HG02884 (cell line): ENCODE measurements at regions not wholly inside any gene's neighbourhood (a gene's known extent, or its start where the extent isn't known, plus 50 kb on each side); places are given as distances from the start of the nearest gene placed in this dataset.

Source experiments
- ATAC-seq: cut with Tn5 transposase; IDR thresholded peaks from one replicate; pipeline ENCODE4 v1.9.1; 2021; ENCODE audit warnings: mild to moderate bottlenecking, moderate library complexity; ENCODE audit not compliant: unreplicated experiment

DNA sequence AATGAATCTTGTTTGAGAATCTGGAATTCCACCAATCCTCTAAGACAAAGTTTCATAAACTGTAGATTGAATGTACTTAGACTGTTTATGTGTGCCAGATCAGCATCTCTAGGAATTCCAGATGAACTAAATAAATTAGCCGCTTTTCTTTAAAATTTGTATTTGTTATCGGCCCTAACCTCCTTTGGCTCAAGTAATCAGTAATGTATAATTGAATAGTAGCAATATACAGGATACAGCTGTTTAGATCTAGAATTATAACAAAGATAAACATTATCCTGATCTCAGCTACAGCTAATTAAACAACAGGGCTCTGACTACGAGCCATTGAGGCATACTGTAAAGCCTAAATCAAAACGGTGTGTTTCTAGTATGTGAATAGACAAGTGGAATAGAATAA, 120.3 kb downstream of the CYB561 start:
- ATAC-seq = no peak

DNA sequence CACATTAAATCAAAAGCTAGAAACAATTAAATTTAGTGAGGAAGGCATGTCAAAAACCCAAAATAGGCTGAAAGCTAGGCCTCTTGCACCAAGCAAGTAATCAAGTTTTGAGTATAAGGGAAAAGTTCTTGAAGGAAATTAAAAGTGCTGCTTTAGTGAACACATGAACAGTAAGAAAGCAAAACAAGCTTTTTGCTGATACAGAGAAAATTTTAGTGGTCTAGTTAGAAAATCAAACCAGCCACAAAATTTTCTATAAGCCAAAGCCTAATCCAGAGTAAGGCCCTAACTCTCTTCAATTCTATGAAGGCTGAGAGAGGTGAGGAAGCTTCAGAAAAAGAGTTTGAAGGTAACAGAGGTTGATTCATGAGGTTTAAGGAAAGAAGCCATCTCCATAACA, 116.2 kb downstream of the CYB561 start:
- ATAC-seq = no peak

GRCh38 chr17:63331301-63332061, 114.6 kb downstream of the CYB561 start:
- no peak for ATAC-seq

DNA sequence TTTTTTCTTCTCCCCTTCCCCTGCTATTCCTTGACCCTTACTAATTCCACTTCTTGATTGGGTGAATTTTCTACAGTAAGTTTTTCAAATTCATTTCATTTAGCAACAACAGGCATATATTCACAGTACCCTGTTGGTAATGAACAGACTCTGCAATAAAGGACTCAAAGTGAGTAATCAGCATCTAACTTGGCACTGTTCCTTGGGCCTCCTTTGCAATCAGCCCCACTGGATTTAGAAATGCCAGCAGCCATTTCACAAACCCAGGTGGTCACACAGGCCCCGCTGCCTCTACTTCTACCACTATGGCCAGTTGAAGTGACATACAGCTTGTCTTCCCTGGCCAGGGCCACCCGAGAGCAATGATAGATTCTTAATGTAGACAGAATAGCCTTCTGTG, 113.8 kb downstream of the CYB561 start:
- ATAC-seq = no peak

- no peak for ATAC-seq
Observed at GRCh38 chr17:63333869-63334268, 112.2 kb downstream of the CYB561 start.

DNA sequence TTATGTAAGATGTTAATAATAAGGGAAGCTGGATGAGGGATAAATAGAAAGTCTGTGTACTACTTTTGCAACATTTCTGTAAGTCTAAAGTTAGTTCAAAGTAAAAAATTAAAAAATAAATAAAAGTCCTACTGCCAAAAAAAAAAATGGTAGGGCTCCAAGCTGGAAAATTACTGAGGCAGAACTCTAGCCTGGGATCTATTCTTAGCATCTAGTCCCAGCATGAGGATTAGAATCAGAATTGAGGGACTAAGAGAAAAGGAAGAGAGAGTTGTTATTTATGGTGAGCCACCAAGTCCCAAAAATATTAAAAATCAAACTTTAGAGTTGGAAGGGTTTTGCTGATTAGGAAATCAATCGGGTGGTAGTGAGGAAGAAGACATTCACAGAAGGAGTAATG, 110.3 kb downstream of the CYB561 start:
- ATAC-seq = no peak

DNA sequence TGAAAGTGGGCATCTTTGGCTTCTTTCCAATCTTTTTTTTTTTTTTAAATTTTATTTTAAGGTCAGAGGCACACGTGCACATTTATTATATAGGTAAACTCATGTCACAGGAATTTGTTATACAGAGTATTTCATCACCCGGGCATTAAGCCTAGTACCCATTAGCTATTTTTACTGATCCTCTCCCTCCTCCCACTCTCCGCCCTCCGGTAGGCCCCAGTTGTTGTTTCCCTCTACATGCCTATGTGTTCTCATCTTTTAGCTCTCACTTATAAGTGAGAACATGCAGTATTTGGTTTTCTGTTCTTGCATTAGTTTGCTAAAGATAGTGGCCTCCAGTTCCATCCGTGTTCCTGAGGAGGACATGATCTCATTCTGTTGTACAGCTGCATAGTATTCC, 108.5 kb downstream of the CYB561 start:
- no peak for ATAC-seq

DNA sequence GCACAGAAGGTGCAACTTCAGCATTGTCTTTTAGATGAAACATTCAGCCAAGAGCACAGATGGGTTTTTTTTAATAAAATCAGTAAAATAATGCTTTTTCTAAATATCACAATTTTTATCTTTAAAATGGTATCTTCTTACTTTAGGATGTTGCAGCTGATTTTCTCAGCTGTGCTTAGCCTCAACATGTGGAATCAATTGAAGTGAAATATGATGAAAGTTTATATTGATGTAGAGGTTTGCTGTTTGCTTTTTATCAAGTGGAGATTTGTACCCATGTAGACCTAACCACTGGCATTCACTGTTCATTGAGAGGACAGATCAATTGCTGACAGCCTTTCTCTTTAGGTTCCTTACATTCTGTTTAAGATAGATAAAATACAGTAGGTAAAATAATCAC, 107.8 kb downstream of the CYB561 start:
- ATAC-seq = no peak

DNA sequence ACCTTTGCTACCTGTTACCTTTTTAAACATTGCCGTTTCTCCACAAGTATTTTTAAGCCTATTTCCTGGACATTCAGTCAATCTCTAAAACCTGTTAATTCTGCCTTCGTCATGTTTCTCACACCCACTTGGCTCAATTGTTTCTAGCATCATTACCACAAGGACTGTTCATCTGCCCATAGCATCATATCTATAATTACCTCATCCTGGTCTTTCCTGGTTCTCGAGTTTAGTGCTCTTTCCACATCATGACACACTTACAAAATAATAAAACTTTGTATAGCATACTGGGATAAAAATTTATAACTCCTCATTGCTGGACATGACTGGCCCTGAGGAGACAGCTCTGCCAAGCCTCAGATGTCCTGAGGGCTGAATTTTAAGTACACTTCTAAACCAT, 104.8 kb downstream of the CYB561 start:
- no peak for ATAC-seq

GRCh38 chr17:63344383-63344782, 101.7 kb downstream of the CYB561 start:
- no peak for ATAC-seq

- ATAC-seq = no peak
Observed at GRCh38 chr17:63345611-63346010, 100.5 kb downstream of the CYB561 start.

- no peak for ATAC-seq
Observed at GRCh38 chr17:63347475-63347874, 98.6 kb downstream of the CYB561 start.

DNA sequence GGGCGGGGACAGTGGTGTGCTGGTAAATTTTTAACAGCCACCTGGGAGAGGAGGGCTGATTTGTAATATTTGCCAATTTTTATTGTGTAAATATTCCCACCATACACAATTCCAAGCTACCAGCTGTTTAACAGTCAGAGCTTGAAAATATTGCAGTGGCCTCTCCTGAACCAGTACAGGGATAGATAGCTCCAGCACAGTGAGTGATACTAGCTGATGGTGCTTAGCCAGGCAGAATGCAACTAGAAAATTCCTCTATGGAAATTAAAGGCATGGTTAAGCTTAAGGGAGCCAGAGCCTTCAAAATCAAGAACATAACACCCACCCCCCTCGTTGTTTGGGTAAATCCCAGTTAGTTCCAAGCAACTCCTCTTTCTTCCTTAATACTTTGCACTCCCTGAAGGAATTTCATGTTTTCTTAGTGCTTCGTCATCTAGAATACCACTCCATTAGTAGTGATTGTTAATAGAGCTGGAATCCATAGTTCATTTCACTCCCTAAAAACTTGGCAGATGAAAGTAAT, 96.6 kb downstream of the CYB561 start:
- no peak for ATAC-seq

GRCh38 chr17:63350364-63350763, 95.7 kb downstream of the CYB561 start:
- no peak for ATAC-seq

GRCh38 chr17:63354256-63354655, 91.8 kb downstream of the CYB561 start:
- ATAC-seq = no peak

GRCh38 chr17:63356337-63356757, 89.8 kb downstream of the CYB561 start:
- ATAC-seq = no peak

DNA sequence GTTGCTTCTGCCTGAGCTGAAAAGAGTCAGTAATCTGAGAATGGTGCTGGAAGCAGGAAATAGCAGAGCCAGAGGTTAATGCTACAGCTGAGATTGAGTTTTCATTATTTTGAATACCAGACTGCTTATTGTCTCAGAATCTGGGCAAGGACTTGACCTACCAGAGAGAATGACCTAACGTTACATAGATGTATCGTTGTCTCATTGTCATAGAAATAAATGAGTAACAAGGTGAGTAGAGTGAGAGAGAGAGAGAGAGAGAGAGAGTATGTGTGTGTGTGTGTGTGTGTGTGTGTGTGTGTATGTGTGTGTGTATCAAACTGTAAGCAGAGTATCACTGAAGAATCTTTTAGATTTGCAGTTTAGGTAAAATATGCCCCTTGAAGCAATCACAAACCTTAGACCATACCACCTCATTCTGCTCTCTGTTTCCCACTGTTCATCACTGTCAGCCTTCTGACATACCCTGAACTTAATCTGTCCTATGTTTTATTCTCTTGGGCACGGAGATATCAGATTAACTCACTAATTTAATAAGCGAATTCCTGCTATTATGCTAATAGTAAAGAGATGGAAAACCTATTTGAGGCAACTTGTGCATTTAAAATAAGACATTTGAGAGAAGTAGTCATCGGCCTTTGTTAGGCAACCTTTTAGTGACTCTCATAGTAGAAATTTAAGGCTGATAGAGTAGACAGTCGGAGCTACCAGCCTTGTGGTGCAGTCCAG, 87.8 kb downstream of the CYB561 start:
- ATAC-seq = no peak

GRCh38 chr17:63358956-63359355, 87.2 kb downstream of the CYB561 start:
- no peak for ATAC-seq

DNA sequence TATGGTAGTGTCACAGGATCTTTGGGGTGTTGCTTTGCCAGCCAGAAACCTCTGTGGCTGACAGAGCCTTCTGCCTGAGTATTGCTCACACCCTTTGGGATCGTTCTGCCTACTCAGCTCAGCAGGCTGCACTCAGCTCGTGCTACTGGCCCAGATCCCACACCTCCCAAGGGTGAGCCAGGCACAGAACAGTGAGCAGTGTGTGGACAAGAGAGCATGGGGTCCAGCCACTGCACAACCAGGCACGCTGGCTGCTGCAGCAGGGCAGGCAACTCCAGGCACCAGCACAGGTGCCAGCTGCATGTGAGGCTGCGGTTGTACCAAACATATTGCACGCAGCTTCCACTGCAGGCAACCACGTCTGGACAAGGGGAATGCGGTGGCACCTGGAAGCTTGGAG, 84.9 kb downstream of the CYB561 start:
- ATAC-seq = no peak

GRCh38 chr17:63362115-63362514, 84.0 kb downstream of the CYB561 start:
- ATAC-seq = no peak

DNA sequence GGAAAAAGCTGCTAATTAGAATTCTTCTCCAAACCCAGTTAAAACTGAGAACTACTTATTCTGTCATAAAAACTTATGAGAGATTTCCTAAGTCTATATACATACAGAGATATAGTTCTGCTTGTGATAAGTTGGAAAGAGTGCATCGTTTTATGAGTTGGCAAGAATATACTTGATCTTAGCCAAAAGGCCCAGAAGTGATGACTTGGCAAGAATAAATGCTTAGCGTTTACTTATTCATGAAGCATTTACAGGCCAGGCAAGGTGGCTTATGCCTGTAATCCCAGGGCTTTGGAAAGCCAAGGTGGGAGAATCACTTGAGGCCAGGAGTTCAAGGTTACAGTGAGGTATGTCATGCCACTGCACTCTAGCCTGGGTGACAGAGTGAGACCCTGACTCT, 81.7 kb downstream of the CYB561 start:
- no peak for ATAC-seq

DNA sequence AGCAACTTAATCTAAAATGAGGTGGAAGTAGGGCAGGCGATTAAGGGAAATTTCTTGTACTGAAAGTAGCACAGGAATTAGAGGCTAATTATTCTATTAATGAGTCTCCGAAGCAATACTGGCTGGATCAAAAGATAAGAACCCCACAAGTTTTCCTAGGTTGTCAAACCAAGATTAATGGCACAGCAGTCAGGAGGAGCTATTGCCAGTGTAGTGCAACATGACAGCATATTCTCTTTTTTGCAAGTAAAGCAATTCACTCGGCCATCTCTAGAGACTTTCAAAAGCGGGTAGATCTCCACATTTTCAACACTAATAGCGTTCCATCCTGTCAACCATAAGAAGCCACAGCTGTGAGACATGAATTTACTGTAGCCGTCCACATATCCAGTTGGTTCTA, 81.2 kb downstream of the CYB561 start:
- ATAC-seq = no peak
